NCI-H82 treated with DMSO at 0.1 percent for 48 hours (cell line): ENCODE measurements at regions not wholly inside any gene's neighbourhood (a gene's known extent, or its start where the extent isn't known, plus 50 kb on each side); places are given as distances from the start of the nearest gene placed in this dataset.
"Not testable (repeated sequence)": the region's sequence is repeated elsewhere in the genome, so short reads cannot be mapped to it uniquely, and the experiment has no call there.

Experiments
- DNase-seq: peaks from one replicate; lab custom pipeline; 2025; ENCODE audit not compliant: unreplicated experiment; lab: John Stamatoyannopoulos, UW

DNA sequence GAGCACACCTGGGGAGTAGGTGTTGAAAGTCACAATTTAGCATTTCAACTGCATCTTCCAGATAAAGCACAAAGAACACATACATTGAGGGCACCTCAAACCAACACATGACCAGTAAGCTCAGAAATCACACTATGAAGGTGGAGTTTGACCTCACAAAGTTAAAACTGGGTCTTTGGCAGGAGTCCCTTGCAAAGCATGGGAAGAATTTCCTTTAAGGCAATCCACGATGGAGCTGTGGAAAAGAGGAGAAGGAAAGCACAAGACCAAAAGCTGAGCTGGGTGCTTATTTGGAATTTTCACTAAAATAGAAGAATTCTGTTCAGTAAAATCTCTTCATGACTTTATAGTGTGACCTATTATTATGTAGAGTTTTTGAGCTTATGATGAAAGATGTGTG, 212.9 kb upstream of the APCDD1 start:
- DNase-seq, result no peak

- peak; percentile 5 for DNase-seq
These were observed 211.3 kb upstream of the APCDD1 start for GRCh38 chr18:10242936-10243680.

GRCh38 chr18:10244341-10244740, 210.1 kb upstream of the APCDD1 start:
- DNase-seq, result no peak

- DNase-seq, result no peak
These were observed 209.2 kb upstream of the APCDD1 start for GRCh38 chr18:10245031-10245845.

- no peak for DNase-seq
These were observed 208.6 kb upstream of the APCDD1 start for GRCh38 chr18:10245846-10246175.

DNA sequence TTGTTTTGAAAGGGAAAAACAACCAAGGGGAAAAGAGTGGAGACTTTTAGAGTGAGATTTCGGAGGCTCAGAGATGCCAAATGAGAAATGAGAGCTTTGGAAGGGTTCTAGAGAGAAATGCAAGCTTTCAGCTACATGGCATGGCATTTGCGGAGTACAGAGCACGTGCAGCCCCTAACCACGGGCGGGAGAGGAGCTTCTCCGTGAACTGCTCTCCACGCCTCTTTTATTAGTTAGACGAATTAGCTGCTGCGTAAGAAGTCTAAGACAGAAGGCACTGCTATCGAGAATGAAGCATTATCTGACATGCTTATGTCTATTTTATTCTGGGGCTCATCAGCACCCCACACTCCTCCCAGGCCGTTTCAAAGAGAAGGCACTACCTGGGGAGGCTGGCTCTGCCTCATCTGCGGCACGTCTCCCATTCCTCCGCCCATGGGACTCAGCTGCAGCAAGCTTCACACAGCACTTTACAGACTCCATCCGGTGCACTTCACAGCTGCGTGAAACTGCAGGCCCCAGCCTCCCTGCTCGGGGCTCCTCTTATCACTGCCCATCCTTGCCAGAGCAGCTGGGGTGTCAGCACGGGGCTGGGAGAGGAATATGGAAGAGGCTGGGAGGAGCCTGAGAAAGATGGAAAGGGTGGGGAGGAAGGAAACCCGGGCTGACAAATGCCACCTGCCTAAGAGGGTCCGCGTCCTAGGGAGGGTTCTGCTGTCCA, 207.3 kb upstream of the APCDD1 start:
- no peak for DNase-seq

- DNase-seq, result no peak
These were observed 206.7 kb upstream of the APCDD1 start for GRCh38 chr18:10247742-10248082.

DNA sequence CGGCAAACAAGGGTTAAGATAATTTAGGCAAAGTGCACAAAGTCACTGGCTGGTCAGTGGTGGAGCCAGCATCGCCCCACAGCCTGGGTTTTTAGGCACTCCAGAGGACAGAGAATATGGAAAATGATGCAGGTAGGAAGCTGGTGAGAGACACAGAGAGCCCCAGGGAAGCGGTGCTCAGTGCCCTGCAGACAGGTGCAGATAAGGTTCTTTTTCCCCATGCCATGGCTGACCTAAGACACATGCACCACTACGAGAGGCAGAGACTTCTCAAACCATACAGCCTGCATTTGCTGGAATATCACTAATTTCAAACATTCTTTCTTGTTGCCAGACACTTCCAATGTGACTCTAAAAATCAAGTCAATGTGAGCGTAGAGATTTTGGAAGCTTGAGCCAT, 205.7 kb upstream of the APCDD1 start:
- no peak for DNase-seq

DNA sequence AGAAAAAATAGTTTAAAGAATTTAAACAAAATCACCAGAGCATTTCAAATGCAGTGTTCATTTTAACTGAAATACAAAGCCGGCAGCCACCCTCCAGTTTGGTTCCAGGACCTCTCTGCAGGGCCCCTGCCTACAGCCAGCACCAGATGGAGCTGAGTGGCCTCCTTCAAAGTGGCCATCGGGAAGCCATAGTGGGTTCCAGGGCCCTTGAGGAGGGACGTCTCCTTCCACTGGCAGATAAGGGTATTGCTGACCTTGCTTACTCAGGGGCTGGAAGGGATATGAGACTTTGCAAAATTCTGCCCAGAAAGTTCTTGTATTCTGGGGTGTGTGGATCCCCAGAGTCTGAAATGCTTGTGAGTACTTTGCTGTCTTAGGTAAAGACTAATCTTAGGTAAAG, 205.2 kb upstream of the APCDD1 start:
- DNase-seq, result no peak

DNA sequence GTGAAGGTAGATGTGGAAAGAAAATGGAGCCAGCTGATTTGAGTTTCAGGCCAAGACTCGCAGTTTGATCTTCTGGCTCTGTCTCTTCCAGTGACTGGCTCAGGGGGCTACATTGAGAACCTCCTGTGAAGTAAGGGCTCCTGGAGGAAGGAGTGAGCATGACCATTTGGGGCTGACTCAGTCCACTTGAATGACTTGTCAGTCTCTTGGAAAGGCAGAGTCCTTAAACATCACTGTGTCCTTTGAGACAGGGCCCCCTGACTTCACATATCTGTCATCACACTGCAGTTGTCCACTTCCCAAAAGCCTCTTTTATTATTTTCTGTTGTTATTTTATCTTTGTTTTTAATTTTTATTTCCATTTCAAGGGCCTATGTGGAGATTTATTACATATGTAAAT, 204.6 kb upstream of the APCDD1 start:
- DNase-seq, result no peak

- DNase-seq, result no peak
These were observed 201.9 kb upstream of the APCDD1 start for GRCh38 chr18:10252494-10252893.

GRCh38 chr18:10252952-10253705, 201.3 kb upstream of the APCDD1 start:
- no peak for DNase-seq

DNA sequence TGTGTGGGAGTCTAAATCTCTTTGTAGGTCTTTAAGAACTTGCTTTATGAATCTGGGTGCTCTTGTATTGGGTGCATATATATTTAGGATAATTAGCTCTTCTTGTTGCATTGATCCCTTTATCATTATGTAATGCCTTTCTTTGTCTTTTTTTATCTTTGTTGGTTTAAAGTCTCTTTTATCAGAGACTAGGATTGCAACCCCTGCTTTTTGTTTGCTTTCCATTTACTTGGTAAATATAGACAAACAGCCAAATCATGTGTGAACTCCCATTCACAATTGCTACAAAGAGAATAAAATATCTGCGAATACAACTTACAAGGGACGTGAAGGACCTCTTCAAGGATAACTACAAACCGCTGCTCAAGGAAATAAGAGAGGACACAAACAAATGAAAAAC, 198.2 kb upstream of the APCDD1 start:
- not testable (repeated sequence) for DNase-seq

GRCh38 chr18:10258836-10259474, 195.5 kb upstream of the APCDD1 start:
- DNase-seq, result no peak

GRCh38 chr18:10259901-10260300, 194.5 kb upstream of the APCDD1 start:
- DNase-seq, result no peak

DNA sequence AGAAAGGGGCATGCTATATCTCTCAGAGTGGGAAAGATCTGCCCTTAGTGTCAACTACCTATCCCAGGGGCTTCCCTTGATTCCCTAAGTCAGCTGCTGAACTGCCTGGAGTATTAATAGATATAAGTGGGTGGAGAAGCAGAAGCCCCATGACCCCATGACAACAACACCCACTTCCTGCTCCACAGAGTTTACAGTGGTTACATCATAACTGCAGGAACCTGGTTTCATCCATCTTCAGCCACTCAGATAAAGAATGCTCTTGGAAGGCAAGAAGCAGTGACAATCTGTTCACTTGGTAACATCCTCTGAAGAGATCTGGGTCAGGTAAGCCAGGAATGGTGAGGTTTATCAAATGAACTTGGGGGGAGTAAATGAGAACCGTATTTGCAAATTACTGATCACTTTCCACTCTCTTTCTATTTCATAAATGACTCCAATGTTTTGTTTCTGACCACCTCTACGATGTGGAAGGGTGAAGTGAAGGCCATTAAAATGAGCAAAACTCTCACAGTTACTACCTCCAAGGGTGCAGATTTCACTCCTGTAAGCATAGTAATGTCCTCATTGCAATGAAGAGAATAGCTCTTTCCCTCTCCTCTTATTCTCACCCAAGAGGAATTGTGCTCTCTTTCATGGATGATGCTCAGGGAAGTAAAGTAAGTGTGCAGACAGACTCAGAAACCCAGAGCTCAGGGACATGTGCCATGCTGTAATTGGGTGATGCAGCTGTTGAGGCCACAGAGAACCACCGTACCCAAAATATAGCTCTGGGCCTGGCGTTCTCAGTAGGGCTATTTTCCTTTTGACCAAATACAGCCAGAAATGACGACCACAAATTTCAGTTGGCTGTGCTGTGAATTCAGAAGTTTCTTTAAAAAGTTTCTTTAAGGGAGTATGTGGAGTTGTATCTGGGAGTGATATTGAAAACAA, 192.8 kb upstream of the APCDD1 start:
- DNase-seq, result no peak

DNA sequence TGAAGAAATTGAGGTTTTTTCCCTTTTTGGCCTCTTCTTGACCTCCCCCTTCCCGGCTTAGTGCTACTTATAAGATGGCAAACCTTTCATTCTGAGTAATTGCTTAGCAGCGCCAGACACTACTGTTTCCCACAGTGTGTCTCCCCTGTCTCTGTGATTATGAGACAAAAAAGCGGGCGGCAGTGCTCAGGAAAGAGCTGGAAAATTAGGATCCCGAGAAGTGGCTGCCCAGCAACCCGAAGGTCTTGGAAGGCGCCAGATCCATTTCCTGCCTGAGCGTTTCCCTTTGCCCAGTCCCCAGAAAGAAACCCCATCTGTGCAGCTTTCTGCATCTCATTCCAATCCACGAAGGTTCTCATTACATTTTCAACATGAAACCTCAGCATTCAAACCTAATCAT, 191.9 kb upstream of the APCDD1 start:
- no peak for DNase-seq

DNA sequence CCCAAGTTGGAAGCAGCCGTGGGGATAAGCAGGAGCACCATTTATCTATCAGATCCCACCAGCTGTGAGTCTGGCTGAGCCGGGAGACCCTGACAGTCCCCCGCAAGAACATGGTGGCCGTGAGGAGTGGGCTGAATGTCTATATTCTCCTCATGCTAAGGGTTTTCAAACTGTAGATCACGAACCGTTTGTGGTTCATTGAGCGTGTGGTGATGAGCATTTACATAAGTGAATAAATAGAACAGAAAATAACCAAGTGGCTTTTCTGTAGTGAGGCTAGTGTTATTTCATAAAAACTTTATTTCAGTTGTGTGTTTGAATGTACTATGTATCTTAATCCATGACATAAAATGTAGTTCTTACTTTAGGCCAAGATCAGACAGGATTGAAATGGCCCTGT, 190.2 kb upstream of the APCDD1 start:
- no peak for DNase-seq

- no peak for DNase-seq
These were observed 188.7 kb upstream of the APCDD1 start for GRCh38 chr18:10265560-10266333.
